K562 (cell line): ENCODE measurements at regions not wholly inside any gene's neighbourhood (a gene's known extent, or its start where the extent isn't known, plus 50 kb on each side); places are given as distances from the start of the nearest gene placed in this dataset.

Source experiments
- ATAC-seq: fragments of 200-7000 bp; cut with Tn5 transposase; 3 replicates; pipeline ENCODE4 v1.9.1; 2020; ENCODE audit warnings: moderate library complexity
- BruUV-seq: library from RNA; stranded (reverse); fragments of 400-500 nt; replicated peaks from 2 replicates; lab custom pipeline; 2021; lab: Mats Ljungman, UMichigan
- CTCF ChIA-PET: fragments of 300-600 bp; formaldehyde crosslinking; extraction: SDS; loops from one replicate; lab custom pipeline; 2021; ENCODE audit warnings: low intra/inter-chr PET ratio; lab: Yijun Ruan, JAX
- POLR2A ChIA-PET: fragments of 300-600, 350-650 bp; sonication (Branson Sonifier 250); formaldehyde crosslinking; extraction: SDS; loops from one replicate; lab custom pipeline; 2021; ENCODE audit warnings: antibody characterized with exemption, inconsistent platforms; lab: Yijun Ruan, JAX
- DNase-seq, 4 experiments: peaks; one replicate each; pipeline versions ENCODE4 v3.0.0 to v3.0.0-alpha.2; 2011 to 2018; ENCODE audit warnings: low spot score in 3 of 4, mixed read lengths in 3 of 4; ENCODE audit errors: extremely low read depth in 1 of 4
- FAIRE-seq: peaks from 2 replicates; lab custom pipeline; 2011; peaks lifted over from hg19 to GRCh38; lab: Jason Lieb, UNC
- H2AFZ ChIP-seq: 2 replicates; pipeline ENCODE4 v1.6.0; 2011; ENCODE audit warnings: low read depth, low read length, control low read depth, inconsistent platforms
- H3K27ac ChIP-seq: fragments of 200-600 bp; 3 replicates; pipeline ENCODE4 v1.8.0; 2011; ENCODE audit warnings: low read depth, mild to moderate bottlenecking, control low read depth, inconsistent platforms, low read length, moderate library complexity, mixed read lengths; ENCODE audit errors: extremely low read depth
- H3K27me3 ChIP-seq, 2 experiments: fragments of 300-600 bp in 1 of 2; 2 replicates in 1 of 2; 3 replicates in 1 of 2; pipeline versions ENCODE4 v1.6.0 to v1.8.0; 2011; ENCODE audit warnings: inconsistent platforms in 2 of 2, low read length in 2 of 2, mild to moderate bottlenecking in 1 of 2, mixed read lengths in 1 of 2, moderate library complexity in 1 of 2; ENCODE audit not compliant: control insufficient read depth in 2 of 2, insufficient read depth in 2 of 2
- H3K36me3 ChIP-seq: fragments of 300-600 bp; 3 replicates; pipeline ENCODE4 v1.8.0; 2011; ENCODE audit warnings: mild to moderate bottlenecking, low read length, inconsistent platforms; ENCODE audit not compliant: control insufficient read depth, insufficient read depth
- H3K4me1 ChIP-seq, 2 experiments: fragments of 200-600 bp in 1 of 2; replicated peaks in 1 of 2; 2 replicates in 1 of 2; 3 replicates in 1 of 2; pipeline versions ENCODE4 v1.5.1 to v1.8.0; 2011; ENCODE audit warnings: inconsistent platforms in 2 of 2, low read length in 2 of 2, mild to moderate bottlenecking in 1 of 2, mixed read lengths in 1 of 2, moderate library complexity in 1 of 2; ENCODE audit not compliant: control insufficient read depth in 2 of 2, insufficient read depth in 2 of 2
- H3K4me2 ChIP-seq: 2 replicates; pipeline ENCODE4 v1.6.1; 2011; ENCODE audit warnings: low read length, control low read depth, inconsistent platforms, mixed read lengths; ENCODE audit not compliant: insufficient read depth
- H3K4me3 ChIP-seq: fragments of 200-600 bp; sonication (generic), shearing (Covaris generic); 2 replicates; pipeline ENCODE4 v1.5.1; 2016; ENCODE audit warnings: control low read depth, inconsistent platforms
- H3K79me2 ChIP-seq: fragments of 200-600 bp; 3 replicates; pipeline ENCODE4 v1.8.0; 2011; ENCODE audit warnings: low read length, inconsistent platforms; ENCODE audit not compliant: control insufficient read depth, insufficient read depth
- H3K9ac ChIP-seq, 2 experiments: 2 replicates each; pipeline versions ENCODE4 v1.6.0 to v1.6.1; 2011; ENCODE audit warnings: low read depth in 2 of 2, low read length in 2 of 2, control low read depth in 1 of 2, inconsistent platforms in 1 of 2, mild to moderate bottlenecking in 1 of 2, mixed read lengths in 1 of 2; ENCODE audit not compliant: insufficient read depth in 1 of 2
- H3K9me1 ChIP-seq: one replicate; pipeline ENCODE4 v1.6.0; 2011; ENCODE audit warnings: inconsistent platforms, mild to moderate bottlenecking, low read length, moderate library complexity; ENCODE audit not compliant: control insufficient read depth, insufficient read depth
- H3K9me3 ChIP-seq: replicated peaks from 2 replicates; pipeline ENCODE4 v1.5.1; 2011; ENCODE audit warnings: low read depth, low read length, inconsistent platforms; ENCODE audit not compliant: control insufficient read depth, insufficient read depth
- H4K20me1 ChIP-seq: replicated peaks from 2 replicates; pipeline ENCODE4 v1.6.1; 2011; ENCODE audit warnings: low read length, inconsistent platforms, mixed read lengths; ENCODE audit not compliant: control insufficient read depth, insufficient read depth
- C11orf30 ChIP-seq: fragments of 450-650 bp; IDR thresholded peaks from 2 replicates; pipeline ENCODE4 v1.6.1; 2016; ENCODE audit warnings: low read depth, mild to moderate bottlenecking
- ELF4 ChIP-seq: fragments of 450-650 bp; formaldehyde crosslinking; IDR thresholded peaks from 2 replicates; pipeline ENCODE4 v1.4.0; 2022; ENCODE audit warnings: missing genetic modification characterization
- LEF1 ChIP-seq: fragments of 450-650 bp; IDR thresholded peaks from 2 replicates; pipeline ENCODE4 v1.6.1; 2016; ENCODE audit warnings: mild to moderate bottlenecking
- MEIS2 ChIP-seq: fragments of 450-650 bp; IDR thresholded peaks from 2 replicates; pipeline ENCODE4 v1.6.1; 2014; ENCODE audit warnings: mild to moderate bottlenecking; ENCODE audit not compliant: partially characterized antibody
- PCBP1 ChIP-seq: fragments of 200-400 bp; formaldehyde crosslinking; IDR thresholded peaks from 2 replicates; pipeline ENCODE4 v1.6.1; 2018; ENCODE audit warnings: mild to moderate bottlenecking, low read depth, low read length; ENCODE audit not compliant: poor library complexity, severe bottlenecking
- TRIM28 ChIP-seq: fragments of 450-650 bp; IDR thresholded peaks from 2 replicates; pipeline ENCODE4 v1.6.1; 2017
- ZFPM2 ChIP-seq: fragments of 250-450 bp; sonication (Bioruptor Pico); IDR thresholded peaks from 2 replicates; pipeline ENCODE4 v1.5.1; 2022; ENCODE audit warnings: mild to moderate bottlenecking
- ZNF778 ChIP-seq: fragments of 450-650 bp; formaldehyde crosslinking; IDR thresholded peaks from 2 replicates; pipeline ENCODE4 v1.4.0; 2020; ENCODE audit warnings: mild to moderate bottlenecking, moderate library complexity
- WGBS: fragments of 100-300 bp; shearing (Covaris generic); methylation state at CpG from one replicate; pipeline ENCODE4 v1.1.6; 2016; ENCODE audit warnings: low coverage, mixed read lengths; ENCODE audit not compliant: insufficient coverage; ENCODE audit errors: missing lambda C conversion rate; 5-methylcytosine and 5-hydroxymethylcytosine counted together
- in situ Hi-C: fragments of 300-500 bp; cut with MboI; formaldehyde crosslinking; loops from 4 replicates; pipeline ENCODE4 v1.15.0; 2018; ENCODE audit warnings: inconsistent platforms, mixed read lengths
- intact Hi-C: fragments of 100-400 bp; cut with micrococcal nuclease; formaldehyde crosslinking; loops from 2 replicates; pipeline ENCODE4 v1.14.2; 2022
- TF ChIP-seq, protein P1 (sequence below): sonication (generic); formaldehyde crosslinking; IDR thresholded peaks from 2 replicates; pipeline ENCODE4 v1.8.0; 2022; ENCODE audit warnings: mild to moderate bottlenecking, missing genetic modification reagents

DNA sequence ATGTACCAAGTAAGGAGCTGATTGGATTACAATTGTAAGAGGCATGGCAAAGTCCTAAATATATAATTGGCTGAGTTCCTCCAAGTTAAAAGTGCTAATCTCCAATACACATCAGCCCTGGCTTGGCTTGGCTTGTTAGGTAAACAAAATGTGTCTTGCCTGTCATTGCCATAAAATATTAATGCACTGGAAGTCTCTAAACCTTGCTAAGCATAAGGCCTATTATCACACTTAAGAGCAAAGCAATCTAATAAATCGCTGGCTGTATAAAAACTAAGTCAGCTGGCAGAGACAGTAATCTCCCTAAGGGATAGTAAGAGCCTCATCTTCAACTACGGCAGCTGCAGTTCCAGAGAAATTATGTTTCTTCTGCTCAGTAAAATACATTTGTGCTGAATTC lies 418.6 kb upstream of the GRAMD2B start:
- 0% methylated on average over 2 of the region's 2 CpGs for WGBS
- Histone ChIP-seq H3K9me3 (peaks cover 2% of the 10 kb centered on the region; the same call in 1 of the 2 replicates), H4K20me1 (no peaks in the 10 kb centered on the region), H3K27me3 (no peaks in the 10 kb centered on the region), H3K79me2 (no peaks in the 10 kb centered on the region), H3K4me1 (no peaks in the 10 kb centered on the region), H3K4me2 (no peak overlapping the region), H3K36me3 (no peaks in the 10 kb centered on the region), H3K9me1 (no peaks in the 10 kb centered on the region), H3K4me3 (no peak overlapping the region), H3K27ac (no peak overlapping the region), H3K9ac (no peak overlapping the region), H2AFZ (no peak overlapping the region)
- no peak for DNase-seq
- no TSS peak for BruUV-seq
- POLR2A ChIA-PET, result no interaction called here
- in situ Hi-C loops, result no loop called here
- intact Hi-C loops, result no loop called here
- no peak for TF ChIP-seq ZFPM2
- TF ChIP-seq MEIS2, result no peak
- TF ChIP-seq TRIM28, result no peak
- no peak for TF ChIP-seq ZNF778
- TF ChIP-seq, protein P1, sequence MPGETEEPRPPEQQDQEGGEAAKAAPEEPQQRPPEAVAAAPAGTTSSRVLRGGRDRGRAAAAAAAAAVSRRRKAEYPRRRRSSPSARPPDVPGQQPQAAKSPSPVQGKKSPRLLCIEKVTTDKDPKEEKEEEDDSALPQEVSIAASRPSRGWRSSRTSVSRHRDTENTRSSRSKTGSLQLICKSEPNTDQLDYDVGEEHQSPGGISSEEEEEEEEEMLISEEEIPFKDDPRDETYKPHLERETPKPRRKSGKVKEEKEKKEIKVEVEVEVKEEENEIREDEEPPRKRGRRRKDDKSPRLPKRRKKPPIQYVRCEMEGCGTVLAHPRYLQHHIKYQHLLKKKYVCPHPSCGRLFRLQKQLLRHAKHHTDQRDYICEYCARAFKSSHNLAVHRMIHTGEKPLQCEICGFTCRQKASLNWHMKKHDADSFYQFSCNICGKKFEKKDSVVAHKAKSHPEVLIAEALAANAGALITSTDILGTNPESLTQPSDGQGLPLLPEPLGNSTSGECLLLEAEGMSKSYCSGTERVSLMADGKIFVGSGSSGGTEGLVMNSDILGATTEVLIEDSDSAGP, result no peak
- no peak for TF ChIP-seq C11orf30
- no peak for TF ChIP-seq PCBP1
- TF ChIP-seq ELF4, result no peak
- no peak for TF ChIP-seq LEF1
- no peak for ATAC-seq
- CTCF ChIA-PET, result no interaction called here
- FAIRE-seq, result no peak
